Tibial nerve (tissue), 3 donors: ENCODE measurements at regions not wholly inside any gene's neighbourhood (a gene's known extent, or its start where the extent isn't known, plus 50 kb on each side); places are given as distances from the start of the nearest gene placed in this dataset.

Source experiments
- POLR2A ChIP-seq, 2 donors: fragments of 450-650 bp; IDR thresholded peaks; one replicate each; pipeline ENCODE4 v1.6.1; 2017; ENCODE audit warnings: antibody characterized with exemption in 2 of 2, mild to moderate bottlenecking in 2 of 2, moderate library complexity in 2 of 2
- TF ChIP-seq, protein P1 (sequence below), 5 experiments: fragments of 200-600 bp in 3 of 5; fragments of 450-650 bp in 2 of 5; sonication (generic) in 3 of 5; IDR thresholded peaks; one replicate each; pipeline ENCODE4 v1.5.1; 2016 to 2019; ENCODE audit warnings: antibody characterized with exemption in 5 of 5, mild to moderate bottlenecking in 3 of 5, moderate library complexity in 2 of 5

DNA sequence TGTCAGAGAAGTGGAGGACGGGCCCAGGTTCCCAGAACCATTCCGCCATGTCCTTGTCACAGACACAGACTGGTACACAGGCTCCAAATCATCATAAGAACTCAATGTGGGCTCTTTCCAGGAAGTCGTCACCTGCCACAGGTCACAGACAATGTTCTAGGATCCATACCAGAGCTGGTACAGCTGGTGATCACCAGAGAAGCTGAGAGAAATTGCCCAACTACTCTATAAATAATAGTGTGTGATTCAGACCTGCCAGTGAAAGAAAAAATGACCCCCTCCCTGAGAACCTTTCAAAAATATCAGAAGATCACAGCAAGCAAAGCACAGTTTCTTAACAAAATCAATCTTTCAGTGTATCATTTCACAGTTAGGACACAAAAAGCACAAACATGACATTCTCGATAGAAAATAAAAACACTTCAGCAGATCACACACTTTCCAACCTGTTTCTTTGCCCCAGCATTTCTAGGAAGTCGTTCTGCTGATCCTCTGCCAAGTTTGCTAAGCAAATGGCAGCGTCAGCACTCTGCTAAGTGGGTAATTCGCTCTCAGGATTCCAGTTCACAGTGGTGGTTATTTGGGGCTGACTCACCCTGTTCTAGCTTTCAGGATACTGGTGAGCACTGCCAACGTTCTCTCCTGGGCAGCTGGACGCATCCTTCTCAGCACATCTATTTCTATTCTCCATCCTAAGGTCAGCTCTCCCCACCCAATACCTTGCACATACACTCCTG is 223.3 kb upstream of the SFSWAP start:
- TF ChIP-seq POLR2A (IDR thresholded peaks at IDR 0.05), result no peak
- TF ChIP-seq, protein P1, sequence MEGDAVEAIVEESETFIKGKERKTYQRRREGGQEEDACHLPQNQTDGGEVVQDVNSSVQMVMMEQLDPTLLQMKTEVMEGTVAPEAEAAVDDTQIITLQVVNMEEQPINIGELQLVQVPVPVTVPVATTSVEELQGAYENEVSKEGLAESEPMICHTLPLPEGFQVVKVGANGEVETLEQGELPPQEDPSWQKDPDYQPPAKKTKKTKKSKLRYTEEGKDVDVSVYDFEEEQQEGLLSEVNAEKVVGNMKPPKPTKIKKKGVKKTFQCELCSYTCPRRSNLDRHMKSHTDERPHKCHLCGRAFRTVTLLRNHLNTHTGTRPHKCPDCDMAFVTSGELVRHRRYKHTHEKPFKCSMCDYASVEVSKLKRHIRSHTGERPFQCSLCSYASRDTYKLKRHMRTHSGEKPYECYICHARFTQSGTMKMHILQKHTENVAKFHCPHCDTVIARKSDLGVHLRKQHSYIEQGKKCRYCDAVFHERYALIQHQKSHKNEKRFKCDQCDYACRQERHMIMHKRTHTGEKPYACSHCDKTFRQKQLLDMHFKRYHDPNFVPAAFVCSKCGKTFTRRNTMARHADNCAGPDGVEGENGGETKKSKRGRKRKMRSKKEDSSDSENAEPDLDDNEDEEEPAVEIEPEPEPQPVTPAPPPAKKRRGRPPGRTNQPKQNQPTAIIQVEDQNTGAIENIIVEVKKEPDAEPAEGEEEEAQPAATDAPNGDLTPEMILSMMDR (IDR thresholded peaks at IDR 0.05), result no peak
